Hepatocyte (in vitro differentiated cells): ENCODE measurements at regions not wholly inside any gene's neighbourhood (a gene's known extent, or its start where the extent isn't known, plus 50 kb on each side); places are given as distances from the start of the nearest gene placed in this dataset.

Experiments
- CTCF ChIP-seq: fragments of 200-600 bp; sonication (generic); IDR thresholded peaks from 2 replicates; pipeline ENCODE4 v1.5.1; 2016; ENCODE audit warnings: antibody characterized with exemption, mild to moderate bottlenecking; ENCODE audit not compliant: poor library complexity
- EZH2 ChIP-seq: fragments of 200-600 bp; sonication (generic); IDR thresholded peaks from 2 replicates; pipeline ENCODE4 v1.6.1; 2016; ENCODE audit warnings: antibody characterized with exemption, mild to moderate bottlenecking, borderline replicate concordance

GRCh38 chr10:23859598-23859997 is 349.3 kb upstream of the KIAA1217 start:
- TF ChIP-seq CTCF (no peak), EZH2 (no peak)
